CD4-positive, alpha-beta T cell treated with Interleukin-4 for 4 hours (primary cell): ENCODE measurements at regions not wholly inside any gene's neighbourhood (a gene's known extent, or its start where the extent isn't known, plus 50 kb on each side); places are given as distances from the start of the nearest gene placed in this dataset.
"Not testable (repeated sequence)": the region's sequence is repeated elsewhere in the genome, so short reads cannot be mapped to it uniquely, and the experiment has no call there.

Experiments used
- DNase-seq: peaks from one replicate; pipeline ENCODE4 v3.0.0-alpha.2; 2020

DNA sequence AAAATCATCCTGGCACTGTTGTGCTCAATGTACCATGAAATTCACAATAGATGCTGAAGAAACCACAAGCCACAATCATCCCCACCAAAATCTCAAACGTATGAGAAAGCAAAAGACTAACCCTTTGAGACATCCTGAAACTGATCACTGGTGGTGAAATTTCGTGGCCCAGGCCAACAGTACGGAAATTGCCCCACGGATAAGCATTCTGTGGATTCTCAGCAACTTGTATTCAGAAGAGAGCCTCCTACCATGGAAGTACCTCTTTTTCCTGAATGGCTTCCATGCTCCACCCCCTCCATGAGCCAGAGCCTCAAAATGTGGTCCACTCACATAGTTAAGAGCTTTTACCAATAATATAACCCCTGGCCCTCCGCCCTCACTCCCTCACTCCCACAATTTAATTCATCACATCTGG lies 163.9 kb upstream of the AUTS2 start:
- no peak for DNase-seq

- DNase-seq: no peak
Measured at GRCh38 chr7:69435711-69436110, 162.6 kb upstream of the AUTS2 start.

DNA sequence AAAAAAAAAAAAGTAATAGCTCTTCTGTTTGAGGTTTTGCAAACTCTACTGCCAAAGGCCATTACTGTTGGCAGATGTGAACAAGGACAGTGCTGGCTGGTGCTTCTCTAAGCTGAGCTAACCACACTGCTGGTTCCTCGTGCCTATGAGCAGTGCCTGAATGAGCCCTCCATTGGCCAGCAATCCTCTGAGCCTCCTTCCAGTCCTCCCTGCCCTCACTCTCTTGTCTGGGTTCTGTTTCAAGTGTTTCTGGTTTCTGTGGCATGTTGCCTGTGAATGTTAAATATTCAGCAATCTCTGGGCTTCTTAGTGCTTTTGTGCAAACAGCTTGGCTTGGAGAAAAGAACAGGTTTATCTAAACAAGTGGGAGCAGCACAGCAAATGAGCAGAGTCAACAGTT lies 161.3 kb upstream of the AUTS2 start:
- no peak for DNase-seq

DNA sequence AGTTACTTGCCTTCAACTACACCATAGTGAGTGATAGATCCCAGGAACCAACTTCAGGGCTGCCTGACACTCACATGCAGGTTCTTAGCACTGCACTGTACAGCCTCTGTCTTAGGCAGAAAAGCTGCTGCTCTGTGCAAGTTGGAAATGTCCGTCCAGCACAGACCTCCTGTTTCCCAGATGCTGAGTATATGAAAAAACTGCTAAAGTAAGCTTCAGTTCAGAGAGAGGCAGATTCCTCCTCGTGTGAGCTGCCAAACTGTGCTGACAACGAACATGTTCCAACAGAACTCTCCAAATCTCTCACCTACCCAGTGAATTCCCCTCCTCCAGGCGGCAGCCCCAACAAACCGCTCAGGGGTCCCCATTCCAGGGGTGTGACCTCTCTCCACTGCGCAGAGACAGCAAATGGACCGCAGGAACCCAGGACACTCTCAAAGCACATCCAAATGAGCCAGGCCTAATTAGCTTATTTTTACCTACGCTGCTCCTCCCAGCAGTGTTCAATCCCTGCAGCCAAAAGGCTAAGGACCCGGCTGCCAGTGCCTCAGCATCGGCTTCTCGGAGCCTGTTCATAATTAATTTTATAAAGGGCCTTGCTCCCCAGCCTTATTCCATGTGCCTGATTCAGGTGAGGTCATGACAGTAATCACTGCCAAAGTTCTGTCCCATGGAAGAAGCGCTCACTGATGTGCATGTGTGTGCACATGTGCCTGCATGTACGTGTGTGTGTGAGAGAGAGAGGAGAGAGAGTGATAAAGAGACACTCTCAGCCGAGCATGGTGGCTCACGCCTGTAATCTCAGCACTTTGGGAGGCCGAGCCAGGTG lies 159.5 kb upstream of the AUTS2 start:
- no peak for DNase-seq

DNA sequence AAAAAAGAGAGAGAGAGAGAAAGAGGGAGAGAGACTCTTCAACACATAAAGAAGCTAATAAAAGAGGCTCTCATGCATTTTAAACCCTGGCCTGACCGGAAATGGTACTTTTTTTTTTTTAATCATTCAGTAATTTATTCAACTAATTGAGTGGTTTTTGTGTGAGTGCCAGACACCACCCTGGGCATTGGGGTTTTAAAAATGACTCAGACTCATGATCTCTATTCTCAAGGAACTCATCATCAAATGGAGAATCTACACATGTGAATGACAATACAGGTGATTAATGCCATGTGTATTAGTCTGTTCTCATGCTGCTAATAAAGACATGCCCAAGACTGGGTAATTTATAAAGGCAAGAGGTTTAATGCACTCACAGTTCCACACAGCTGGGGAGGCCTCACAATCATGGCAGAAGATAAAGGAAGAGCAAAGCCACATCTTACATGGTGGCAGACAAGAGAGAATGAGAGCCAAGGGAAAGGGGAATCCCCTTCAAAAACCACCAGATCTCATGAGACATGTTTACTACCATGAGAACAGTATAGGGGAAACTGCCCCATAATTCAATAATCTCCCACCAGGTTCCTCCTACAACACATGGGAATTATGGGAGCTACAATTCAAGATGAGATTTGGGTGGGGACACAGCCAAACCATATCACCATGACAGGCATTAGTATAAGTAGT lies 158.5 kb upstream of the AUTS2 start:
- DNase-seq: no peak

DNA sequence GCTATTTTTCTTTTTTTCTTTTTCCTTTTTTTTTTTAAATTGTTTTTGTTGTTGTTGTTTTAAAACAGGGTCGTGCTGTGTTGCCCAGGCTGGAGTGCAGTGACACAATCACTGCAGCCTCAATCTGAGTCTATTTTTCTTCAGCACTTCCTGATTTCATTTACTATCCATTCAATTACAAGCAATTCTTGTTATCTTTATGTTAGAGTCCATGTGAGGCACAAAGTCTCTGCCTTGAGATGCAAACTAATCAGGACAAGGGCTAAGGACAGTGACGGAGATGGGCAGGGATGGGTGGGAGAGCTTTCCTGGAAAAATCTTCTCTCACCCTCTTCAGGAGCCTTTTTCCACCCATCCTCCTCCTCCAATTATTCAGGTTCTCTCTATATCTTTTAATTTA lies 157.3 kb upstream of the AUTS2 start:
- no peak for DNase-seq

- DNase-seq: no peak
Measured at GRCh38 chr7:69443136-69443535, 155.1 kb upstream of the AUTS2 start.

DNA sequence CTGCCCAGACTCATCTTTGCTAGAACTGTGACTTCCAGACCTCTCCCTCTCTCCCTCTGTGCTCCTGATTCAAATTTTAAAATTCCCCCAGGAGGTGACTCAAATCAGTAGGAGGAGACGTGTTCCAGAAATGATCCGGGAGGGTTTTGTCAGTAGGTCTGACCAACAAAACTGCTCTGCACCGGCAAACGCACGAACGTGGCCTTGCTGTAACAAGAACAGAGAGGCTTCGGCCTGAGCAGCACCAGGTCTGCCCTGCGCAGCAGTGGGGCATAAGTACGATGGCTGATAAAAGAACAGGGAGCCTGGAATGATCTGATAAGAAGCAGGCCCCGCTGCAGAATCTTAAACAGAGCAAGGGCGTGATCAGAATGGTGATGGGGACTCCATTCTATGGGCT lies 152.7 kb upstream of the AUTS2 start:
- no peak for DNase-seq

DNA sequence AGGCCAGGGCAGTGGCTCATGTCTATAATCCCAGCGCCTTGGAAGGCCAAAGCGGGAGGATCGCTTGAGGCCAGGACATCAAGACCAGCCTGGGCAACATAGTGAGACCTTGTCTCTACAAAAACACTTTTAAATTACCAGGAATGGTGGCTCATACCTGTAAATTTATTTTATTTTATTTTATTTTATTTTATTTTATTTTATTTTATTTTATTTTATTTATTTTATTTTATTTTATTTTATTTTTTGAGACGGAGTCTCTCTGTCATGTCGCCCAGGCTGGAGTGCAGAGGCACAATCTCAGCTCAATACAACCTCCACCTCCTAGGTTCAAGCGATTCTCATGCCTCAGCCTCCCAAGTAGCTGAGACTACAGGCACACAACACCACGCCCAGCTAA lies 152.1 kb upstream of the AUTS2 start:
- DNase-seq: not testable (repeated sequence)

GRCh38 chr7:69448071-69448470 lies 150.2 kb upstream of the AUTS2 start:
- no peak for DNase-seq

DNA sequence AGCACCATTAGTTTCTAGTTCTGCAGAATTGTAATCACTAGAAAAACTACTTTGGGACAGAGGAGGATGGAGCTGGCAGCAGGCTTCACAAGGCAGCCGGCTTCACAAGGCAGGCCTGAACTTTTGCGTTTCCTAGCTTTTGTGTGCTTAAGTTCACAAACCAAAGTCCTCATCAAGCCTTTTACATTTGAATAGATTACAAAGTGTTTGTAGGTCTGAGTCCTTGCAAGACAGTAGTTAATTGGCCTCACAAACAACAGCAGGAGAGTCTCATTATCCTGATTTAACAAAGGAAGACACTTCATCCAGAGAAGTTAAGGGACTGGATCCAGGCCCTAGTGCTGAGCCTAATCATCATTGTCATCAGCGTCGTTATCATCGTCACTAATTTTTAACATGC lies 147.8 kb upstream of the AUTS2 start:
- no peak for DNase-seq

GRCh38 chr7:69451715-69452114 lies 146.6 kb upstream of the AUTS2 start:
- no peak for DNase-seq

DNA sequence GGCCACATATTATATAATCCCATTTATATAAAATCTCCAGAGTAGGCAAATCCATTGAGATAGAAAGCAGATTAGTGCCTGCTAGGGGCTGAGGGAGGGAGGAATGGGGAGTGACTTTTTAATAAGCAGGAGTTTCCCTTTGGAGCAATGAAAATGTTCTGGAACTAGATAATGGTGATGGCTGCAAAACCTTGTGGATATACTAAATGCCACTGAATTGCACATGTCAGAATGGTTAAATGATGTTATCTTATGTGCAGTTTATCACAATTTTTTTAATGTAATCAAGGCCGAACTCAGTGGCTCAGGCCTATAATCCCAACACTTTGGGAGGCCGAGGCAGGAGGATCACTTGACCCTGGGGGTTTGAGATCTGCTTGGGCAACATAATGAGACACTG lies 145.5 kb upstream of the AUTS2 start:
- DNase-seq: no peak

DNA sequence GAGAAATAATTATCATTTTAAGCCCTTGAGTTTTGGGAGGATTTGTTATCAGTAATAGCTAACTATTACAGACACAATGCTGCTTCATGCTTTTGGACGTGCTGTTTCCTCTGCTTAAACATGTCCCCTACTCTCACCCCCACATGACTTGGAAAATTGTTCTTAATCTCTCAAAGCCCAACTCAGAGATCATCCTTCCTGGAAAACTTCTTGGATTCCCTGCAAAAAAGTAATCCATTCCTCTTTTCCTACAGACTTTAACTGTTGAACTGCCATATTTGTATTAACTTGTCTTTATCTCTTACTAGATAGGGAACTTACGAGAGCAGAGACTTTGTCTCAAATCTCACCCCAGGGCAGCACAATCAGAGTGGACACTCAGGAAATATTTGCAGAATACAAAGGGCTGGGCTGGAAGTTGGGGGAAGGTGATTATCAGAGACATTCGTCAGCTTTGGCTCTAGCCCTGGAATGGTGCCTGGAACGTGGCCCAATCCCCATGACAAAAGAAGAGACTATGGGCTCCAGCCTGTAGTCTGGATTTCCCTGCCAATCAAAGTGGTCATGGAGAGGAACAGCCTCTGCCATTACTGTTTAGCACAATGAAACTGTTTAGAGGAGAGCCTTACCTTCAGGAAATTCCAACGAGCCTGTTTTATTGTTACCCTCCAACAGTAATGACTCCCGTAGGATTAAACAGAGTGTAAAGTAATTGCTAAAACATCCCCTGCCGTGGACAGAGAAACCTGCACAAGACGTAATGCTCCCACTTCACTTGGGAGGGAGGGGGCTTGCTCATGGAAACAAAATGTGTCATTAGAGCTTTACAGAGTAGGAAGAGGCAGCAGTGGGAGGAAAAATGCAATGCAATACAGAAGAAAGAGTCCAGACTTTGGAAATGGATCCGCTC lies 140.4 kb upstream of the AUTS2 start:
- DNase-seq: no peak

DNA sequence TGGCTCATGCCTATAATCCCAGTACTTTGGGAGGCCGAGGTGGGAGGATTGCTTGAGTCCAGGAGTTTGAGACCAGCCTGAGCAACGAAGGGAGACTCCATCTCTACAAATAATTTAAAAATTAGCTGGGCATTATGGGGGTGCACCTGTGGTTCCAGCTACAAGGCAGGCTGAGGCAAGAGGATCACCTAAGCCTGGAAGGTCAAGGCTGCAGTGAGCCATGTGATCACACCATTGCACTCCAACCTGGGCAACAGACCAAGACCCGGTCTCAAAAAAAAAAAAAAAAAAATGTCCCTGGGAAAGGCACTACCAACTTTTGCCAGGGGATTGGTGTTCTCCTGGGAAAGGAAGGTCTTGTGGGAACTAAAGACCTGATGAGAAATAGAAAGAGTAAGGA lies 134.2 kb upstream of the AUTS2 start:
- DNase-seq: no peak

GRCh38 chr7:69465262-69465661 lies 133.0 kb upstream of the AUTS2 start:
- DNase-seq: no peak

GRCh38 chr7:69467826-69468225 lies 130.4 kb upstream of the AUTS2 start:
- DNase-seq: no peak

DNA sequence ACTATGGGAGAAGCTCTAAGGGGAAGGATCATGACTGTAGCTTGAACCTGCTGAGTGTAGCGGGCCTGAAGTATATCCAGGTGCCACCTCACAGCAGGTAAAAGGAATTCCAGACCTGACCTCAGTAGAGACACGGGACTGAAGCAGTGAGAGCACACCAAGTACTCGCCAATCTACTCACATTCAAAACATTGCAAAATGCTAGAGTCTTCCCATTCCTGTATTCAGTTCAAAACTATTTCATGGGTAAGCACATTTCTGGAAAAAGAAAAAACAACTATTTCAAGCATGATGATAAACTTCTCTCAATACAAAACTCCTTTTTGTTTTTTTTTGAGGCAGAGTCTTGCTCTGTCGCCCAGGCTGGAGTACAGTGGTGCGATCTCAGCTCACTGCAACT lies 121.9 kb upstream of the AUTS2 start:
- no peak for DNase-seq

DNA sequence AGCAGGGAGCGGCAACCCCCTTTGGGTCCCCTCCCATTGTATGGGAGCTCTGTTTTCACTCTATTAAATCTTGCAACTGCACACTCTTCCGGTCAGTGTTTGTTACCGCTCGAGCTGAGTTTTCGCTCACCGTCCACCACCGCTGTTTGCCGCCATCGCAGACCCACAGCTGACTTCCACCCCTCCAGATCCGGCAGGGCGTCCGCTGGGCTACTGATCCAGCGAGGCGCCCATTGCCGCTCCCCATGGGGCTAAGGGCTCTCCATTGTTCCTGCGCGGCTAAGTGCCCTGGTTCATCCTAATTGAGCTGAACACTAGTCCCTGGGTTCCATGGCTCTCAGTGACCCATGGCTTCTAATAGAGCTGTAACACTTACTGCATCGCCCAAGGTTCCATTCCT lies 115.6 kb upstream of the AUTS2 start:
- DNase-seq: no peak

DNA sequence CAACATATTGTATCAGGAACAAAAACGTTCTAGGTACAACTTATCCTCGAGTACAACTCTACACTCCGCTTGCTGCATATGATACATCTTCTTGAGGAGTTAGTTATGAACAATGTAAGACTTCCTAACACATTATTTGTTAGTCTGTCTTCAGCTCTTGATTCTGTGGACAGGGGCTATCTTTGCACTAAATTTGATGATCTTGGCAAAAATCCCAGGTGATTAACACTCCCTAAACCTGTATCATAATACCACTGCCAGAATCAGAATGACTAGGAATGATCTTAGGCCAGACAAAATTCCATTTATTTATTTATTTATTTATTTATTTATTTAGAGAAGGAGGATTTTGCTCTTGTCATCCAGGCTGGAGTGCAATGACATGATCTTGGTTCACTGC lies 108.7 kb upstream of the AUTS2 start:
- no peak for DNase-seq

GRCh38 chr7:69498671-69499070 lies 99.6 kb upstream of the AUTS2 start:
- DNase-seq: no peak

GRCh38 chr7:69502358-69502757 lies 95.9 kb upstream of the AUTS2 start:
- no peak for DNase-seq

DNA sequence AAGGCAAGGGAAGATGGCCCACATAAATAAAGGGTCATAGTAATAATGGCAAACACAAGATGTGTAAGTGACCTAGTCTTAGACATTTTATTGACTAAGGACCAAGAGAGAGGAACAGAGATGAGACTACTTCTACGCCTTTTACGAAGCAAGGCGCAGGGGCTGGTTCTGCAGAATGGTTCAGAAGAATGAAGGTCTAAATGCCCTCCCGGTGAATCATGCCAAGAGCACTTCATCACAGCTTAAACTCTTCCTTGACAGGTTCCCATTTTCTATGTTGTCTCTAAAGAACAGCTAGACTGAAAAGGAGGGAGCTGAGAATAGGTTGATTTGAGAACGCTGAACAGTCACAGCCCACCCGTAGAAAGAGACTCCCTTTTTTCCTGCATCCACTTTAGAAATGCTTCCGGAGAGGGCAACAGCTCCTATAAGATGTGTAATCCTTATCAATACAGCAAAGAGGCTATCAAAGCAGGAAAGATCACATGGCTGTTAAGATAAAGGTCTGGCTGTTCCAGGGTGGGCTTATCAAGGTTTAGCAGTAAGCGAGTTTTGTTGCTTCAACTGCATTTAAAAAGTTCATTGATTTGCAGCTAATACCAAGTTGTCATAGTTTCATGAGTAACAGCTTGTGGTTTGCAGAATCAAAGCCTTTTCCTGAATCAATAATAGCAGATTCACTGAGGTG lies 93.4 kb upstream of the AUTS2 start:
- no peak for DNase-seq
